ENCODE measurements at regions not wholly inside any gene's neighbourhood (a gene's known extent, or its start where the extent isn't known, plus 50 kb on each side); places are given as distances from the start of the nearest gene placed in this dataset.

DNA sequence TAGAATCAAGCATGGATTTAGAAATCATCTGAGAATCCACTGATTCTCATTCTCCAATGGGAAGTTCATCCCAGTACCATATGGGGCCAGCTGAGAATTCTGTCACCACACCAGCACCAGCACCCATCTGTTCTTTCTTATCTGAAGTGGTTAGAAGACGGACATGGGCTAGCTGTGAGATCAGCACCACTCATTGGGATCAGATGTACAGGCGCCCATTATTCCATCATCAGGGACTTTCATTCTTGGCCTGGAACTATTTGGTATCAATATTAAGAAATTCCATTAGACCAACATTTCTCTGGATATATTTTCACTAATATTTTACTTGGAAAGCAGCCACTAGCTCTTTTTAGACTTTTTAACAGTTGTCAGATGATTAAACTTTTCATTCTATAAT lies 185.9 kb upstream of the LINC00305 start:
- no peak for DNase-seq
- Histone ChIP-seq H3K9ac (ENCODE audit: extremely low read depth, insufficient read length, low read length) (no peak overlapping the region), H3K23me2 (ENCODE audit: insufficient read length, low read depth, low read length, poor library complexity, severe bottlenecking) (no peaks in the 10 kb centered on the region), H3K79me1 (ENCODE audit: insufficient read depth, low read depth, low read length, poor library complexity, severe bottlenecking) (no peaks in the 10 kb centered on the region), H2AK5ac (ENCODE audit: insufficient read length, low read length) (no peak overlapping the region), H2BK15ac (ENCODE audit: low read depth, low read length) (no peak overlapping the region), H3K23ac (ENCODE audit: insufficient read length, low read depth, low read length) (no peak overlapping the region), H4K91ac (ENCODE audit: insufficient read length, low read depth, low read length) (no peak overlapping the region), H2AFZ (ENCODE audit: low read length) (no peak overlapping the region), H3K56ac (ENCODE audit: insufficient read length, low read depth, low read length) (no peak overlapping the region), H2BK120ac (ENCODE audit: low read depth, low read length, poor library complexity, severe bottlenecking) (no peak overlapping the region), H3K27ac (ENCODE audit: insufficient read length, low read depth, low read length) (no peak overlapping the region), H3T11ph (ENCODE audit: low read length) (no peak overlapping the region), H2BK20ac (ENCODE audit: low read depth, low read length, poor library complexity, severe bottlenecking) (no peak overlapping the region), H3K4me1 (ENCODE audit: insufficient read depth, low read length) (peaks cover 2% of the 10 kb centered on the region; the same call in 1 of the 2 replicates), H3K14ac (ENCODE audit: insufficient read depth, low read length) (no peak overlapping the region), H3K18ac (ENCODE audit: insufficient read length, low read depth, low read length) (no peak overlapping the region), H3K79me2 (ENCODE audit: insufficient read depth, low read length) (no peaks in the 10 kb centered on the region), H4K5ac (ENCODE audit: insufficient read length, low read depth, low read length) (no peak overlapping the region), H4K8ac (replicated peaks; ENCODE audit: insufficient read length, low read depth, low read length) (no peak overlapping the region), H3K4me2 (ENCODE audit: insufficient read depth, insufficient read length, low read length) (no peak overlapping the region), H3K4ac (ENCODE audit: low read depth, low read length) (no peak overlapping the region), H2BK5ac (ENCODE audit: insufficient read length, low read length) (no peak overlapping the region), H2BK12ac (ENCODE audit: insufficient read length, low read depth, low read length) (no peak overlapping the region), H3K9me3 (ENCODE audit: control insufficient read depth, low read depth, low read length) (no peaks in the 10 kb centered on the region), H4K20me1 (ENCODE audit: control insufficient read depth, insufficient read depth, insufficient read length) (no peaks in the 10 kb centered on the region), H3K27me3 (ENCODE audit: insufficient read depth, low read length) (no peaks in the 10 kb centered on the region)
- Mint-ChIP-seq H3K4me3 (no peak overlapping the region), H3K4me1 (peaks cover 4 to 12% of the 10 kb centered on the region in 2 experiments; a peak in 3 of 4 replicates), H3K27ac (no peak overlapping the region), H3K36me3 (ENCODE audit: insufficient read depth in 1 of 3, low read depth in 3 of 3) (no peaks in the 10 kb centered on the region), H3K27me3 (ENCODE audit: low read depth) (no peaks in the 10 kb centered on the region; the same call in 1 of the 2 replicates), H3K9me3 (no peaks in the 10 kb centered on the region)
- TF ChIP-seq, protein P1, sequence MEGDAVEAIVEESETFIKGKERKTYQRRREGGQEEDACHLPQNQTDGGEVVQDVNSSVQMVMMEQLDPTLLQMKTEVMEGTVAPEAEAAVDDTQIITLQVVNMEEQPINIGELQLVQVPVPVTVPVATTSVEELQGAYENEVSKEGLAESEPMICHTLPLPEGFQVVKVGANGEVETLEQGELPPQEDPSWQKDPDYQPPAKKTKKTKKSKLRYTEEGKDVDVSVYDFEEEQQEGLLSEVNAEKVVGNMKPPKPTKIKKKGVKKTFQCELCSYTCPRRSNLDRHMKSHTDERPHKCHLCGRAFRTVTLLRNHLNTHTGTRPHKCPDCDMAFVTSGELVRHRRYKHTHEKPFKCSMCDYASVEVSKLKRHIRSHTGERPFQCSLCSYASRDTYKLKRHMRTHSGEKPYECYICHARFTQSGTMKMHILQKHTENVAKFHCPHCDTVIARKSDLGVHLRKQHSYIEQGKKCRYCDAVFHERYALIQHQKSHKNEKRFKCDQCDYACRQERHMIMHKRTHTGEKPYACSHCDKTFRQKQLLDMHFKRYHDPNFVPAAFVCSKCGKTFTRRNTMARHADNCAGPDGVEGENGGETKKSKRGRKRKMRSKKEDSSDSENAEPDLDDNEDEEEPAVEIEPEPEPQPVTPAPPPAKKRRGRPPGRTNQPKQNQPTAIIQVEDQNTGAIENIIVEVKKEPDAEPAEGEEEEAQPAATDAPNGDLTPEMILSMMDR (conservative IDR thresholded peaks at IDR 0.05) = no peak
- WGBS (ENCODE audit: extremely low coverage, insufficient read length, low lambda C conversion rate) = no CpG with 5 or more reads among the region's 2 CpGs
